ENCODE measurements at regions not wholly inside any gene's neighbourhood (a gene's known extent, or its start where the extent isn't known, plus 50 kb on each side); places are given as distances from the start of the nearest gene placed in this dataset.

- TF ChIP-seq, protein P1, sequence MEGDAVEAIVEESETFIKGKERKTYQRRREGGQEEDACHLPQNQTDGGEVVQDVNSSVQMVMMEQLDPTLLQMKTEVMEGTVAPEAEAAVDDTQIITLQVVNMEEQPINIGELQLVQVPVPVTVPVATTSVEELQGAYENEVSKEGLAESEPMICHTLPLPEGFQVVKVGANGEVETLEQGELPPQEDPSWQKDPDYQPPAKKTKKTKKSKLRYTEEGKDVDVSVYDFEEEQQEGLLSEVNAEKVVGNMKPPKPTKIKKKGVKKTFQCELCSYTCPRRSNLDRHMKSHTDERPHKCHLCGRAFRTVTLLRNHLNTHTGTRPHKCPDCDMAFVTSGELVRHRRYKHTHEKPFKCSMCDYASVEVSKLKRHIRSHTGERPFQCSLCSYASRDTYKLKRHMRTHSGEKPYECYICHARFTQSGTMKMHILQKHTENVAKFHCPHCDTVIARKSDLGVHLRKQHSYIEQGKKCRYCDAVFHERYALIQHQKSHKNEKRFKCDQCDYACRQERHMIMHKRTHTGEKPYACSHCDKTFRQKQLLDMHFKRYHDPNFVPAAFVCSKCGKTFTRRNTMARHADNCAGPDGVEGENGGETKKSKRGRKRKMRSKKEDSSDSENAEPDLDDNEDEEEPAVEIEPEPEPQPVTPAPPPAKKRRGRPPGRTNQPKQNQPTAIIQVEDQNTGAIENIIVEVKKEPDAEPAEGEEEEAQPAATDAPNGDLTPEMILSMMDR (IDR thresholded peaks at IDR 0.05; ENCODE audit: low read depth, low read length, poor library complexity, severe bottlenecking) = no peak
- no peak for TF ChIP-seq EZH2phosphoT487 (IDR thresholded peaks at IDR 0.05; ENCODE audit: borderline replicate concordance, low read length)
Observed at GRCh38 chr16:17989255-17989654, 347.3 kb downstream of the NPIPA8 start.
